ENCODE measurements at regions not wholly inside any gene's neighbourhood (a gene's known extent, or its start where the extent isn't known, plus 50 kb on each side); places are given as distances from the start of the nearest gene placed in this dataset.

DNA sequence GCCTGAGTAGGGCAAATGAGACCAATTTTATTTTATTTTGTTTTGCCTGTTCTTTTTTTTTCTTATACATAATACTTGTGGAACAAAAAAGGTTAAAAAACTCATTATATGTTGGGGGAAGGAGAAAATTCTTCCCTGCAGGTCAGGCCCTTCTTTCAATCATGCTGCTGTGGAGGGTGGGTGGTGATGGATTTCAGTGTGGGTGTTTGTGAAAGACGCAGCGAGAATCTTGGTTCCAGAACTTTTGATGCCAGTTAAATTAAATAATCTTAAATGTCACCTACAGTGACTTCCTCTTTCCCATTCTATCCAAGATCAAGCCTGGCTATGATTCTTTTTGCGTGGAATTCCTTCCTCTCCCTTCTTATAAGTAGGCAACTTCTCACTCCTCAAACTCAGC, 595.8 kb upstream of the EEF2KMT start:
- TF ChIP-seq, protein P1, sequence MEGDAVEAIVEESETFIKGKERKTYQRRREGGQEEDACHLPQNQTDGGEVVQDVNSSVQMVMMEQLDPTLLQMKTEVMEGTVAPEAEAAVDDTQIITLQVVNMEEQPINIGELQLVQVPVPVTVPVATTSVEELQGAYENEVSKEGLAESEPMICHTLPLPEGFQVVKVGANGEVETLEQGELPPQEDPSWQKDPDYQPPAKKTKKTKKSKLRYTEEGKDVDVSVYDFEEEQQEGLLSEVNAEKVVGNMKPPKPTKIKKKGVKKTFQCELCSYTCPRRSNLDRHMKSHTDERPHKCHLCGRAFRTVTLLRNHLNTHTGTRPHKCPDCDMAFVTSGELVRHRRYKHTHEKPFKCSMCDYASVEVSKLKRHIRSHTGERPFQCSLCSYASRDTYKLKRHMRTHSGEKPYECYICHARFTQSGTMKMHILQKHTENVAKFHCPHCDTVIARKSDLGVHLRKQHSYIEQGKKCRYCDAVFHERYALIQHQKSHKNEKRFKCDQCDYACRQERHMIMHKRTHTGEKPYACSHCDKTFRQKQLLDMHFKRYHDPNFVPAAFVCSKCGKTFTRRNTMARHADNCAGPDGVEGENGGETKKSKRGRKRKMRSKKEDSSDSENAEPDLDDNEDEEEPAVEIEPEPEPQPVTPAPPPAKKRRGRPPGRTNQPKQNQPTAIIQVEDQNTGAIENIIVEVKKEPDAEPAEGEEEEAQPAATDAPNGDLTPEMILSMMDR (conservative IDR thresholded peaks at IDR 0.05 in 1 of 2, IDR thresholded peaks at IDR 0.05 in 1 of 2; ENCODE audit: low read depth in 1 of 2, low read length in 2 of 2), result no peak
- no peak for TF ChIP-seq EZH2 (IDR thresholded peaks at IDR 0.05; ENCODE audit: low read length, missing control alignments)

All from fibroblast of lung (primary cell).